ENCODE measurements at regions not wholly inside any gene's neighbourhood (a gene's known extent, or its start where the extent isn't known, plus 50 kb on each side); places are given as distances from the start of the nearest gene placed in this dataset.

DNA sequence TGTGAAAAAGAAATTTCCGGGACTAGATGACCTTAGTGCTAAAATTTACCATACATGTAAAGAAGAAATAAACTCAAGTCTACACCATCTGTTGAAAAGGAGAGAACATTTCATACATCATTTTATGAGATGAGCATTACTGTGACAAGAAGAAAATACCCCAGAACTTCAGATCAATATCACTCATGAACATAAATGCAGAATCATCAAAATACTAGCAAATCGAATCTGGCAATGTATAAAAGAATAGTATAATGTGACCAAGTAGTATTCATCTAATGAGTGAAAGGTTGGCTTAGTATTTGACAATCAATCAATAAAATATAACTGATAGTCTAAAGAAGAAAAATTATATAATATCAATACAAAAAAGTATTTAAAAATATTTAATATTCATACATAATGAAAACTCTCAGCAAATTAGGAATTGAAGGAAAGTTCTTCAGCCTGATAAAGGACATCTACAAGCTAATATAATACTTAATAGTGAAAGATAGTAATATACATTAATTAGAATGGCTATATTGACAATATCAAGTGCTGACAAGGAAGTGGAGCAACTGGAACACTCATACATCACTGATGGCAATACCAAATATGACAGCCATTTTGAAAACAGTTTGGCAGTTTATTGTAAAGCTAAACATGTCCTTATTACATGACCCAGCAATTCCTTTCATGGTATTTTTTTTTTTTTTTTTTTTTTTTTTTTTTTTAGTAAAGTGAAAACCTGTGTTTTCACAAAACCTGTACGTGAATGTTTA is 231.4 kb upstream of the ZEB2 start:
- Mint-ChIP-seq H3K36me3 (ENCODE audit: low read depth) (peaks cover 29% of the 10 kb centered on the region), H3K4me3 (no peak overlapping the region), H3K4me1 (peaks cover 6% of the 10 kb centered on the region), H3K27ac (no peak overlapping the region), H3K9me3 (peaks cover 38% of the 10 kb centered on the region), H3K27me3 (ENCODE audit: insufficient read depth, low read depth, poor library complexity) (no peaks in the 10 kb centered on the region)
- TF ChIP-seq, protein P1, sequence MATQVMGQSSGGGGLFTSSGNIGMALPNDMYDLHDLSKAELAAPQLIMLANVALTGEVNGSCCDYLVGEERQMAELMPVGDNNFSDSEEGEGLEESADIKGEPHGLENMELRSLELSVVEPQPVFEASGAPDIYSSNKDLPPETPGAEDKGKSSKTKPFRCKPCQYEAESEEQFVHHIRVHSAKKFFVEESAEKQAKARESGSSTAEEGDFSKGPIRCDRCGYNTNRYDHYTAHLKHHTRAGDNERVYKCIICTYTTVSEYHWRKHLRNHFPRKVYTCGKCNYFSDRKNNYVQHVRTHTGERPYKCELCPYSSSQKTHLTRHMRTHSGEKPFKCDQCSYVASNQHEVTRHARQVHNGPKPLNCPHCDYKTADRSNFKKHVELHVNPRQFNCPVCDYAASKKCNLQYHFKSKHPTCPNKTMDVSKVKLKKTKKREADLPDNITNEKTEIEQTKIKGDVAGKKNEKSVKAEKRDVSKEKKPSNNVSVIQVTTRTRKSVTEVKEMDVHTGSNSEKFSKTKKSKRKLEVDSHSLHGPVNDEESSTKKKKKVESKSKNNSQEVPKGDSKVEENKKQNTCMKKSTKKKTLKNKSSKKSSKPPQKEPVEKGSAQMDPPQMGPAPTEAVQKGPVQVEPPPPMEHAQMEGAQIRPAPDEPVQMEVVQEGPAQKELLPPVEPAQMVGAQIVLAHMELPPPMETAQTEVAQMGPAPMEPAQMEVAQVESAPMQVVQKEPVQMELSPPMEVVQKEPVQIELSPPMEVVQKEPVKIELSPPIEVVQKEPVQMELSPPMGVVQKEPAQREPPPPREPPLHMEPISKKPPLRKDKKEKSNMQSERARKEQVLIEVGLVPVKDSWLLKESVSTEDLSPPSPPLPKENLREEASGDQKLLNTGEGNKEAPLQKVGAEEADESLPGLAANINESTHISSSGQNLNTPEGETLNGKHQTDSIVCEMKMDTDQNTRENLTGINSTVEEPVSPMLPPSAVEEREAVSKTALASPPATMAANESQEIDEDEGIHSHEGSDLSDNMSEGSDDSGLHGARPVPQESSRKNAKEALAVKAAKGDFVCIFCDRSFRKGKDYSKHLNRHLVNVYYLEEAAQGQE (IDR thresholded peaks at IDR 0.05; ENCODE audit: unreplicated experiment), result no peak
- no peak for TF ChIP-seq POLR2AphosphoS5 (IDR thresholded peaks at IDR 0.05; ENCODE audit: low read depth)
- no peak for TF ChIP-seq STAT1 (IDR thresholded peaks at IDR 0.05; ENCODE audit: unreplicated experiment)
- TF ChIP-seq JUNB (IDR thresholded peaks at IDR 0.05; ENCODE audit: unreplicated experiment), result no peak
- TF ChIP-seq, protein P2, sequence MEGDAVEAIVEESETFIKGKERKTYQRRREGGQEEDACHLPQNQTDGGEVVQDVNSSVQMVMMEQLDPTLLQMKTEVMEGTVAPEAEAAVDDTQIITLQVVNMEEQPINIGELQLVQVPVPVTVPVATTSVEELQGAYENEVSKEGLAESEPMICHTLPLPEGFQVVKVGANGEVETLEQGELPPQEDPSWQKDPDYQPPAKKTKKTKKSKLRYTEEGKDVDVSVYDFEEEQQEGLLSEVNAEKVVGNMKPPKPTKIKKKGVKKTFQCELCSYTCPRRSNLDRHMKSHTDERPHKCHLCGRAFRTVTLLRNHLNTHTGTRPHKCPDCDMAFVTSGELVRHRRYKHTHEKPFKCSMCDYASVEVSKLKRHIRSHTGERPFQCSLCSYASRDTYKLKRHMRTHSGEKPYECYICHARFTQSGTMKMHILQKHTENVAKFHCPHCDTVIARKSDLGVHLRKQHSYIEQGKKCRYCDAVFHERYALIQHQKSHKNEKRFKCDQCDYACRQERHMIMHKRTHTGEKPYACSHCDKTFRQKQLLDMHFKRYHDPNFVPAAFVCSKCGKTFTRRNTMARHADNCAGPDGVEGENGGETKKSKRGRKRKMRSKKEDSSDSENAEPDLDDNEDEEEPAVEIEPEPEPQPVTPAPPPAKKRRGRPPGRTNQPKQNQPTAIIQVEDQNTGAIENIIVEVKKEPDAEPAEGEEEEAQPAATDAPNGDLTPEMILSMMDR (conservative IDR thresholded peaks at IDR 0.05; ENCODE audit: low read depth in 2 of 2), result no peak
- no peak for TF ChIP-seq EZH2phosphoT487 (IDR thresholded peaks at IDR 0.05; ENCODE audit: unreplicated experiment)
- no peak for TF ChIP-seq NANOG (IDR thresholded peaks at IDR 0.05; ENCODE audit: borderline replicate concordance)
- TF ChIP-seq, protein P3, sequence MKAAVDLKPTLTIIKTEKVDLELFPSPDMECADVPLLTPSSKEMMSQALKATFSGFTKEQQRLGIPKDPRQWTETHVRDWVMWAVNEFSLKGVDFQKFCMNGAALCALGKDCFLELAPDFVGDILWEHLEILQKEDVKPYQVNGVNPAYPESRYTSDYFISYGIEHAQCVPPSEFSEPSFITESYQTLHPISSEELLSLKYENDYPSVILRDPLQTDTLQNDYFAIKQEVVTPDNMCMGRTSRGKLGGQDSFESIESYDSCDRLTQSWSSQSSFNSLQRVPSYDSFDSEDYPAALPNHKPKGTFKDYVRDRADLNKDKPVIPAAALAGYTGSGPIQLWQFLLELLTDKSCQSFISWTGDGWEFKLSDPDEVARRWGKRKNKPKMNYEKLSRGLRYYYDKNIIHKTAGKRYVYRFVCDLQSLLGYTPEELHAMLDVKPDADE (IDR thresholded peaks at IDR 0.05), result no peak
- no peak for TF ChIP-seq ZNF114 (CRISPR knock-in tag; IDR thresholded peaks at IDR 0.05)
- TF ChIP-seq EZH2 (IDR thresholded peaks at IDR 0.05; ENCODE audit: low read depth, unreplicated experiment), result no peak
- TF ChIP-seq, protein P4, sequence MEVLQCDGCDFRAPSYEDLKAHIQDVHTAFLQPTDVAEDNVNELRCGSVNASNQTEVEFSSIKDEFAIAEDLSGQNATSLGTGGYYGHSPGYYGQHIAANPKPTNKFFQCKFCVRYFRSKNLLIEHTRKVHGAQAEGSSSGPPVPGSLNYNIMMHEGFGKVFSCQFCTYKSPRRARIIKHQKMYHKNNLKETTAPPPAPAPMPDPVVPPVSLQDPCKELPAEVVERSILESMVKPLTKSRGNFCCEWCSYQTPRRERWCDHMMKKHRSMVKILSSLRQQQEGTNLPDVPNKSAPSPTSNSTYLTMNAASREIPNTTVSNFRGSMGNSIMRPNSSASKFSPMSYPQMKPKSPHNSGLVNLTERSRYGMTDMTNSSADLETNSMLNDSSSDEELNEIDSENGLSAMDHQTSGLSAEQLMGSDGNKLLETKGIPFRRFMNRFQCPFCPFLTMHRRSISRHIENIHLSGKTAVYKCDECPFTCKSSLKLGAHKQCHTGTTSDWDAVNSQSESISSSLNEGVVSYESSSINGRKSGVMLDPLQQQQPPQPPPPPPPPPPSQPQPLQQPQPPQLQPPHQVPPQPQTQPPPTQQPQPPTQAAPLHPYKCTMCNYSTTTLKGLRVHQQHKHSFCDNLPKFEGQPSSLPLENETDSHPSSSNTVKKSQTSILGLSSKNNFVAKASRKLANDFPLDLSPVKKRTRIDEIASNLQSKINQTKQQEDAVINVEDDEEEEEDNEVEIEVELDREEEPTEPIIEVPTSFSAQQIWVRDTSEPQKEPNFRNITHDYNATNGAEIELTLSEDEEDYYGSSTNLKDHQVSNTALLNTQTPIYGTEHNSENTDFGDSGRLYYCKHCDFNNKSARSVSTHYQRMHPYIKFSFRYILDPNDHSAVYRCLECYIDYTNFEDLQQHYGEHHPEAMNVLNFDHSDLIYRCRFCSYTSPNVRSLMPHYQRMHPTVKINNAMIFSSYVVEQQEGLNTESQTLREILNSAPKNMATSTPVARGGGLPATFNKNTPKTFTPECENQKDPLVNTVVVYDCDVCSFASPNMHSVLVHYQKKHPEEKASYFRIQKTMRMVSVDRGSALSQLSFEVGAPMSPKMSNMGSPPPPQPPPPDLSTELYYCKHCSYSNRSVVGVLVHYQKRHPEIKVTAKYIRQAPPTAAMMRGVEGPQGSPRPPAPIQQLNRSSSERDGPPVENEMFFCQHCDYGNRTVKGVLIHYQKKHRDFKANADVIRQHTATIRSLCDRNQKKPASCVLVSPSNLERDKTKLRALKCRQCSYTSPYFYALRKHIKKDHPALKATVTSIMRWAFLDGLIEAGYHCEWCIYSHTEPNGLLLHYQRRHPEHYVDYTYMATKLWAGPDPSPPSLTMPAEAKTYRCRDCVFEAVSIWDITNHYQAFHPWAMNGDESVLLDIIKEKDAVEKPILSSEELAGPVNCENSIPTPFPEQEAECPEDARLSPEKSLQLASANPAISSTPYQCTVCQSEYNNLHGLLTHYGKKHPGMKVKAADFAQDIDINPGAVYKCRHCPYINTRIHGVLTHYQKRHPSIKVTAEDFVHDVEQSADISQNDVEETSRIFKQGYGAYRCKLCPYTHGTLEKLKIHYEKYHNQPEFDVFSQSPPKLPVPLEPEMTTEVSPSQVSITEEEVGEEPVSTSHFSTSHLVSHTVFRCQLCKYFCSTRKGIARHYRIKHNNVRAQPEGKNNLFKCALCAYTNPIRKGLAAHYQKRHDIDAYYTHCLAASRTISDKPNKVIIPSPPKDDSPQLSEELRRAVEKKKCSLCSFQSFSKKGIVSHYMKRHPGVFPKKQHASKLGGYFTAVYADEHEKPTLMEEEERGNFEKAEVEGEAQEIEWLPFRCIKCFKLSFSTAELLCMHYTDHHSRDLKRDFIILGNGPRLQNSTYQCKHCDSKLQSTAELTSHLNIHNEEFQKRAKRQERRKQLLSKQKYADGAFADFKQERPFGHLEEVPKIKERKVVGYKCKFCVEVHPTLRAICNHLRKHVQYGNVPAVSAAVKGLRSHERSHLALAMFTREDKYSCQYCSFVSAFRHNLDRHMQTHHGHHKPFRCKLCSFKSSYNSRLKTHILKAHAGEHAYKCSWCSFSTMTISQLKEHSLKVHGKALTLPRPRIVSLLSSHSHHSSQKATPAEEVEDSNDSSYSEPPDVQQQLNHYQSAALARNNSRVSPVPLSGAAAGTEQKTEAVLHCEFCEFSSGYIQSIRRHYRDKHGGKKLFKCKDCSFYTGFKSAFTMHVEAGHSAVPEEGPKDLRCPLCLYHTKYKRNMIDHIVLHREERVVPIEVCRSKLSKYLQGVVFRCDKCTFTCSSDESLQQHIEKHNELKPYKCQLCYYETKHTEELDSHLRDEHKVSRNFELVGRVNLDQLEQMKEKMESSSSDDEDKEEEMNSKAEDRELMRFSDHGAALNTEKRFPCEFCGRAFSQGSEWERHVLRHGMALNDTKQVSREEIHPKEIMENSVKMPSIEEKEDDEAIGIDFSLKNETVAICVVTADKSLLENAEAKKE (CRISPR knock-in tag; IDR thresholded peaks at IDR 0.05), result no peak
- no peak for TF ChIP-seq ZNF331 (CRISPR knock-in tag; IDR thresholded peaks at IDR 0.05; ENCODE audit: low read depth)
- no peak for TF ChIP-seq CREB1 (CRISPR knock-in tag; IDR thresholded peaks at IDR 0.05; ENCODE audit: low read depth)
- Histone ChIP-seq H3K4me3 (no peak overlapping the region), H3F3A (replicated peaks; ENCODE audit: low read depth) (no peaks in the 10 kb centered on the region), H3K4me2 (no peak overlapping the region), H4K20me1 (replicated peaks; ENCODE audit: insufficient read depth) (no peaks in the 10 kb centered on the region), H2AFZ (no peak overlapping the region), H3K27me3 (ENCODE audit: insufficient read depth) (no peaks in the 10 kb centered on the region), H3K4me1 (ENCODE audit: insufficient read depth) (peaks cover 5% of the 10 kb centered on the region; the same call in 1 of the 2 replicates), H3K79me2 (replicated peaks; ENCODE audit: insufficient read depth) (no peaks in the 10 kb centered on the region), H3K27ac (ENCODE audit: low read depth) (no peak overlapping the region), H3K36me3 (ENCODE audit: insufficient read depth) (peaks cover 11% of the 10 kb centered on the region), H3K9me2 (ENCODE audit: insufficient read depth) (0 out of 2 replicates have a peak, but pooled peaks cover 1% of the 10 kb centered on the region)
- no peak for DNase-seq (ENCODE audit: low spot score)
- ATAC-seq, result no peak

Data from GM23338 (cell line).